CD4-positive, alpha-beta T cell (primary cell): ENCODE measurements at regions not wholly inside any gene's neighbourhood (a gene's known extent, or its start where the extent isn't known, plus 50 kb on each side); places are given as distances from the start of the nearest gene placed in this dataset.
"Not testable (repeated sequence)": the region's sequence is repeated elsewhere in the genome, so short reads cannot be mapped to it uniquely, and the experiment has no call there.

Experiments used
- ATAC-seq: fragments of 200-7000 bp; cut with Tn5 transposase; one replicate; pipeline ENCODE4 v1.10.0; 2022; ENCODE audit warnings: mild to moderate bottlenecking; ENCODE audit not compliant: poor library complexity
- CTCF ChIA-PET: fragments of 350-600 bp; sonication (Branson Sonifier 250); formaldehyde crosslinking; loops from one replicate; lab custom pipeline; 2021; ENCODE audit warnings: antibody characterized with exemption, inconsistent platforms; lab: Charles Lee
- POLR2A ChIA-PET: fragments of 350-600 bp; sonication (Branson Sonifier 250); formaldehyde crosslinking; loops from one replicate; lab custom pipeline; 2021; ENCODE audit warnings: antibody characterized with exemption, inconsistent platforms; lab: Charles Lee
- DNase-seq, 14 experiments: peaks; one replicate each; pipeline ENCODE4 v3.0.0-alpha.2; 2013 to 2020; ENCODE audit warnings: mixed read lengths in 2 of 14
- H3K27ac ChIP-seq, 2 donors: one replicate each; pipeline versions ENCODE4 v1.5.1 to v1.7.0; 2013; ENCODE audit warnings: low read length in 2 of 2, low read depth in 1 of 2, mild to moderate bottlenecking in 1 of 2
- H3K27me3 ChIP-seq, 2 experiments: 1 replicate in 1 of 2; 2 replicates in 1 of 2; pipeline versions ENCODE4 v1.6.1 to v1.7.0; 2013; ENCODE audit warnings: low read length in 2 of 2, control low read depth in 1 of 2, mild to moderate bottlenecking in 1 of 2, moderate library complexity in 1 of 2; ENCODE audit not compliant: insufficient read depth in 2 of 2, control insufficient read depth in 1 of 2
- H3K36me3 ChIP-seq: one replicate; pipeline ENCODE4 v1.6.1; 2013; ENCODE audit warnings: low read length, control low read depth; ENCODE audit not compliant: insufficient read depth
- H3K4me1 ChIP-seq: one replicate; pipeline ENCODE4 v1.6.1; 2013; ENCODE audit warnings: low read length, control low read depth; ENCODE audit not compliant: insufficient read depth
- H3K4me3 ChIP-seq: one replicate; pipeline ENCODE4 v1.5.1; 2013; ENCODE audit warnings: mild to moderate bottlenecking, low read length, moderate library complexity
- H3K9me3 ChIP-seq, 2 experiments: 1 replicate in 1 of 2; 2 replicates in 1 of 2; pipeline versions ENCODE4 v1.6.1 to v1.7.0; 2013; ENCODE audit warnings: low read length in 2 of 2, mild to moderate bottlenecking in 2 of 2, control low read depth in 1 of 2, moderate library complexity in 1 of 2; ENCODE audit not compliant: control insufficient read depth in 1 of 2, insufficient read depth in 1 of 2
- H3K27ac Mint-ChIP-seq: one replicate; pipeline ENCODE4 v1.8.0; 2020; ENCODE audit warnings: mixed read lengths
- H3K27me3 Mint-ChIP-seq: one replicate; pipeline ENCODE4 v1.8.0; 2021; ENCODE audit warnings: mixed read lengths
- H3K36me3 Mint-ChIP-seq: one replicate; pipeline ENCODE4 v1.8.0; 2021; ENCODE audit warnings: low read depth, mixed read lengths
- H3K4me1 Mint-ChIP-seq: one replicate; pipeline ENCODE4 v1.8.0; 2021; ENCODE audit warnings: low read depth, mixed read lengths
- H3K4me3 Mint-ChIP-seq: one replicate; pipeline ENCODE4 v1.8.0; 2020; ENCODE audit warnings: mild to moderate bottlenecking, mixed read lengths
- H3K9me3 Mint-ChIP-seq: one replicate; pipeline ENCODE4 v1.8.0; 2020; ENCODE audit warnings: mixed read lengths
- intact Hi-C, 2 experiments: fragments of 100-400 bp; cut with DNase I in 1 of 2; cut with micrococcal nuclease in 1 of 2; formaldehyde crosslinking; loops; one replicate each; pipeline versions ENCODE4 v1.15.1 to v1.9.0; 2023 to 2025; cut with DNase I, micrococcal nuclease
- TF ChIP-seq, protein P1 (sequence below): fragments of 200-600 bp; IDR thresholded peaks from one replicate; pipeline ENCODE4 v1.8.0; 2022; ENCODE audit warnings: antibody characterized with exemption, mild to moderate bottlenecking

DNA sequence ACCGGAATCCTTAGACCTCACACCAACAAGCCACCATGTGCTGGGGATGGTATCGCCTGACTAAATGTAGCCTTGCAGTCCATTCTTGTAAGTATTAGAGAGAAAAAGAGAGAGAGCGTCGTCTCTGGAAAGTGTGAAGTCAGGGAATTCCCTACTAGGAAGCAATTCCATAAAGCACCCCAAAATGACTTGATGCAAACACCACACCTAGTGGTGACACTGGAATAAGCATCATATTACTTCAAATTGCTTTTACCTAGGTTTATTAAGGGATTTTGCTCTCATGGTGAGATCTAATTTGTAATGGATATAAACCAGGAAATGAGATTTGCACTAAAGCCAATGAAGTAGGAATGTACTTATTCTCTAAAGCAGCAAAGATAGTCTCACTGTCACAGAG, 111.4 kb upstream of the METTL9 start:
- H3K4me1 Mint-ChIP-seq, intact Hi-C loops, H3K36me3 Mint-ChIP-seq, DNase-seq, POLR2A ChIA-PET, H3K9me3 Mint-ChIP-seq, H3K36me3 ChIP-seq, CTCF ChIA-PET, H3K9me3 ChIP-seq, H3K4me3 Mint-ChIP-seq, H3K4me1 ChIP-seq, H3K27ac Mint-ChIP-seq, H3K27me3 Mint-ChIP-seq, ATAC-seq, H3K4me3 ChIP-seq, H3K27ac ChIP-seq, H3K27me3 ChIP-seq: not testable (repeated sequence)

DNA sequence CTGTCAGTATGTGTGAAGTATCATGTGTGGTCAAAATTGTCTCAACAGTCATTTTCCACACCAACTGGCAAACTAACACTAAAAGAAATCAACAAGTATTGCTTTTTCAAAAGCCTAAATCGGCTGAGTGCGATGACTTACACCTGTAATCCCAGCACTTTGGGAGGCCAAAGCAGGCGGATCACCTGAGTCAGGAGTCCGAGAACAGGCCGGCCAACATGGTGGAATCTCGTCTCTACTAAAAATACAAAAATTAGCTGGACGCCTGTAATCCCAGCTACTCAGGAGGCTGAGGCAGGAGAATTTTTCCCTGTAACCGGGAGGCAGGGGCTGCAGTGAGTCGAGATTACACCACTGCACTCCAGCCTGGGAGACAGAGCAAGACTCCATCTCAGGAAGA, 100.3 kb upstream of the METTL9 start:
- H3K27me3 Mint-ChIP-seq, H3K9me3 Mint-ChIP-seq, H3K36me3 Mint-ChIP-seq, H3K36me3 ChIP-seq, POLR2A ChIA-PET, ATAC-seq, H3K27ac Mint-ChIP-seq, intact Hi-C loops, H3K27ac ChIP-seq, H3K27me3 ChIP-seq, H3K4me3 ChIP-seq, CTCF ChIA-PET, H3K4me3 Mint-ChIP-seq, H3K9me3 ChIP-seq: not testable (repeated sequence)
- peaks cover 16% of the 10 kb centered on the region for H3K4me1 ChIP-seq
- DNase-seq: peak in 1 of 14 experiments; percentile 12
- H3K4me1 Mint-ChIP-seq: peaks cover 11% of the 10 kb centered on the region

DNA sequence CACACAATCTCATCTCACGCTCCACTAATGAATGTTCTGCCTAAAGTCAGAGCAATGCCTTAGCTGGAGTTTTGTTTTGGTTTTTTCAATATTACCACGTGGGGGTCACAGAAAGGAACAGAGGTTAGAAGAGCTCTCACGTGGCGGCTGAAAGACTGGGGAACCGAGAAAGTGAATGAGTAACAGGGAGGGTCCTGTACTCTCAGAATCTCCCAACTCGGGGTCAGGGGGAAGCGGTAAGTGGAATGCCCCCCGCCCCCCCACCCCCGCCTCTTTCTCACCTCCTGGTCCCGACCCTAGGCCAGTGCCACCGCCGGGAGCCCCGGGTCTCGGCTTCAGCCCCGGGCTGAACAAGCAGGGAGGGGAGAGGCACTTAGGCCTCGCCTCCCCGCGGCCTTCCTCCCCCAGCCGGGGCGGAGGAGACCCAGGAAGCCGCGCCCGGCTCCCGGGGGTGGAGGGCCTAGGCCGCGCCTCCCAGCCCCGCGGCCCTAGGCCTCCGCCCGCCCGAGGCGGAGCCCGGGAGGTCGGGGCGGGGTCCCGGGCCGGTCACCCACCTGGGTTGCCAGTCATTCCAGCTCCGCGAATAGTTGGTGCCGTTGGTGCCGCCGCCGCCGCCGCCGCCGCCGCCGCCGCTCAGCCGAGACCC, 98.0 kb upstream of the METTL9 start:
- peak overlapping the region; percentile 95 for H3K4me3 Mint-ChIP-seq
- ATAC-seq (peak; percentile 65), DNase-seq (peak; percentile 38 to 89 (median 68))
- intact Hi-C loops: loop anchor here in 1 of 2 experiments (10.0 kb wide), 3 partner anchors 93 to 1947 kb away; partner anchors contain the start of genes ACSM3, METTL9 and VPS35L
- Histone ChIP-seq H3K27ac (peak overlapping the region; percentile 95 to 98), H3K4me1 (peaks cover 27% of the 10 kb centered on the region), H3K4me3 (peak overlapping the region; percentile 80)
- H3K27me3 Mint-ChIP-seq, H3K27me3 ChIP-seq, H3K9me3 Mint-ChIP-seq, CTCF ChIA-PET, H3K36me3 ChIP-seq, H3K9me3 ChIP-seq, H3K36me3 Mint-ChIP-seq: not testable (repeated sequence)
- peaks cover 14% of the 10 kb centered on the region for H3K4me1 Mint-ChIP-seq
- POLR2A ChIA-PET: interaction anchor here (1.0 to 1.9 kb wide), 2 partner anchors 19 to 1647 kb away, joined by 3 to 16 read pairs; no protein-coding TSS in a partner anchor
- H3K27ac Mint-ChIP-seq: peak overlapping the region; percentile 90

DNA sequence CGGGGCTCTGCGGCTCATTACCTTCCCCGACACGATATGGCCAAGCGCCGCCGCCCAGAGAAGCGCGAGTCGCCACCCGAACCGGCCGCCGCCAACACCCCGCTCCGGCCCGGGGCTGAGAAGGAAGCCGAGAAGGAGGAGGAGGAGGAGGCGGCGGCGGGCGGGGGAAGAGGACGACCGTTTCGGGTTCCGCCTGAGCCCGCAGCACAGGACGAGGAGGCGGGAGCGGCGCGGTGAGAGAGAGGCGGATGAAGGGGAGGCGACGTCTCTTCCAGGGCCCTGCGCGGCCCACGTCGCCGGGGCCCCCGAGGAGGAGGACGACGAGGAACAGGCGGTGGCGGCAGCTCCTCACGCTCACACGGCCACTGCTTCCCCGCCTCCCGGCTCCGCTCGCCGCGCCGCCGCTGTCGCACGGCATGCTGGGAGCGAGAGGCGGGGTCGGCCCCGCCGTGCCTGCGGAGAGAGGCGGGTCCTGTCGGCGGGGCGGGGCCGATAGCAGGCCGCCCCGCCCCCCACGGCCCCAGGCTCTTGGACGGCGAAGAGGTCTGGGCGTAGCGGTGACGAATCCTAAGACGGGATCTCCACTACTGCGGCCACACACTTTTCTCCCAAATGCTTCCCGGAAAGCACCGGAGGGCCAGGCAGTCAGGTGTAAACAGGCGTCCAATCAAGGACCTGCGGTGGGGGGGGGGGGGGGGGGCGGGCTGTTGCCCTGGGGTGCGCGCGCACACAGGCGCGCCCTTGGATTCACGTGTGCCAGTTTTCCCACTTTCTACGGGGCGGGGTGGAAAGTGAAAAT, 97.3 kb upstream of the METTL9 start:
- TF ChIP-seq, protein P1, sequence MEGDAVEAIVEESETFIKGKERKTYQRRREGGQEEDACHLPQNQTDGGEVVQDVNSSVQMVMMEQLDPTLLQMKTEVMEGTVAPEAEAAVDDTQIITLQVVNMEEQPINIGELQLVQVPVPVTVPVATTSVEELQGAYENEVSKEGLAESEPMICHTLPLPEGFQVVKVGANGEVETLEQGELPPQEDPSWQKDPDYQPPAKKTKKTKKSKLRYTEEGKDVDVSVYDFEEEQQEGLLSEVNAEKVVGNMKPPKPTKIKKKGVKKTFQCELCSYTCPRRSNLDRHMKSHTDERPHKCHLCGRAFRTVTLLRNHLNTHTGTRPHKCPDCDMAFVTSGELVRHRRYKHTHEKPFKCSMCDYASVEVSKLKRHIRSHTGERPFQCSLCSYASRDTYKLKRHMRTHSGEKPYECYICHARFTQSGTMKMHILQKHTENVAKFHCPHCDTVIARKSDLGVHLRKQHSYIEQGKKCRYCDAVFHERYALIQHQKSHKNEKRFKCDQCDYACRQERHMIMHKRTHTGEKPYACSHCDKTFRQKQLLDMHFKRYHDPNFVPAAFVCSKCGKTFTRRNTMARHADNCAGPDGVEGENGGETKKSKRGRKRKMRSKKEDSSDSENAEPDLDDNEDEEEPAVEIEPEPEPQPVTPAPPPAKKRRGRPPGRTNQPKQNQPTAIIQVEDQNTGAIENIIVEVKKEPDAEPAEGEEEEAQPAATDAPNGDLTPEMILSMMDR: no peak
- Mint-ChIP-seq H3K4me1 (peaks cover 21% of the 10 kb centered on the region), H3K36me3 (peaks cover 11% of the 10 kb centered on the region), H3K4me3 (peak overlapping the region; percentile 92), H3K27ac (peak overlapping the region; percentile 90), H3K9me3 (no peaks in the 10 kb centered on the region), H3K27me3 (no peaks in the 10 kb centered on the region)
- intact Hi-C loops: loop anchor here in 1 of 2 experiments (10.0 kb wide), 3 partner anchors 93 to 1947 kb away; partner anchors contain the start of genes ACSM3, METTL9 and VPS35L
- ATAC-seq (peak; percentile 82), DNase-seq (peak; percentile 78 to 96 (median 88))
- POLR2A ChIA-PET: interaction anchor here (1.0 to 1.9 kb wide), 2 partner anchors 18 to 1646 kb away, joined by 3 to 16 read pairs; no protein-coding TSS in a partner anchor
- Histone ChIP-seq H3K4me3 (peak overlapping the region; percentile 80), H3K9me3 (no peaks in the 10 kb centered on the region), H3K4me1 (peaks cover 32% of the 10 kb centered on the region), H3K36me3 (no peaks in the 10 kb centered on the region), H3K27ac (peak overlapping the region; percentile 95 to 98), H3K27me3 (no peaks in the 10 kb centered on the region)
- CTCF ChIA-PET: interaction anchor here (0.7 kb wide), 1 partner anchor 101 kb away, joined by 3 read pairs; no protein-coding TSS in a partner anchor

DNA sequence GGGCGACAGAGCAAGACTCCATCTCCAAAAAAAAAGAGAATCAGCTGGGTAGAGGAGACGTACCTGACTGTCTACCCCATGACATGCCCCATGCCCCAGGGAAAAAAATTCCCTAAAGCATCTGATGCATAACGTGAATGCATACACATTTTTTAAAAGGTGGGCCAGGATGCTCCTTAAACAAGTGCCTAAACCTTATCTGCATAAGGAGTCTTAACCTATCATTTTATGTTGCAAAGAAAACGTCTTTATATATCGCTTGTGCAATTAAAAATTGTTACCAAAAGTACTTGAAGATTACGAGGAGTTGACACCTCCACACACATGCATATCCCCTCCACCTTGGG, 95.8 kb upstream of the METTL9 start:
- H3K27me3 Mint-ChIP-seq, H3K36me3 ChIP-seq, H3K27ac ChIP-seq, H3K9me3 ChIP-seq, H3K9me3 Mint-ChIP-seq, DNase-seq, POLR2A ChIA-PET, H3K4me3 ChIP-seq, H3K27me3 ChIP-seq, ATAC-seq: not testable (repeated sequence)
- peak overlapping the region; percentile 90 for H3K27ac Mint-ChIP-seq
- CTCF ChIA-PET: interaction anchor here (0.6 kb wide), 1 partner anchor 393 kb away, joined by 5 read pairs; no protein-coding TSS in a partner anchor
- H3K4me3 Mint-ChIP-seq: peak overlapping the region; percentile 77
- intact Hi-C loops: loop anchor here in 1 of 2 experiments (10.0 kb wide), 3 partner anchors 91 to 1949 kb away; partner anchors contain the start of genes ACSM3, METTL9 and VPS35L
- H3K4me1 Mint-ChIP-seq: peaks cover 36% of the 10 kb centered on the region
- H3K4me1 ChIP-seq: peaks cover 47% of the 10 kb centered on the region
- peaks cover 18% of the 10 kb centered on the region for H3K36me3 Mint-ChIP-seq
